SK-N-SH (cell line): ENCODE measurements at regions not wholly inside any gene's neighbourhood (a gene's known extent, or its start where the extent isn't known, plus 50 kb on each side); places are given as distances from the start of the nearest gene placed in this dataset.

Experiments used
- CTCF ChIA-PET: fragments of 300-600, 350-600 bp; formaldehyde crosslinking; extraction: SDS; loops from one replicate; lab custom pipeline; 2021; lab: Yijun Ruan, JAX
- POLR2A ChIA-PET: fragments of 350-600 bp; sonication (Branson Sonifier 250); formaldehyde crosslinking; extraction: SDS; loops from one replicate; lab custom pipeline; 2020; ENCODE audit warnings: antibody characterized with exemption, inconsistent platforms; lab: Yijun Ruan, JAX
- DNase-seq: peaks from one replicate; pipeline ENCODE4 v3.0.0; 2012
- H2AFZ ChIP-seq: fragments of 200-600 bp; sonication (generic); 2 replicates; pipeline ENCODE4 v1.8.1; 2016; ENCODE audit warnings: antibody characterized with exemption, mild to moderate bottlenecking, low read depth
- H3F3A ChIP-seq: fragments of 200-600 bp; sonication (generic); replicated peaks from 2 replicates; pipeline ENCODE3; 2016; ENCODE audit warnings: antibody characterized with exemption, mild to moderate bottlenecking; ENCODE audit not compliant: insufficient read depth
- H3K27ac ChIP-seq, 2 experiments: fragments of 200-500 bp in 1 of 2; fragments of 200-600 bp in 1 of 2; sonication (Bioruptor generic) in 1 of 2; sonication (generic), shearing (Covaris generic) in 1 of 2; 2 replicates each; pipeline versions ENCODE4 v1.5.1 to v1.6.1; 2014 to 2016; ENCODE audit warnings: low read depth in 2 of 2, inconsistent platforms in 1 of 2, low read length in 1 of 2, mild to moderate bottlenecking in 1 of 2, mixed read lengths in 1 of 2
- H3K27me3 ChIP-seq: fragments of 200-600 bp; sonication (generic), shearing (Covaris generic); 2 replicates; pipeline ENCODE4 v1.6.1; 2016; ENCODE audit warnings: mixed run types; ENCODE audit not compliant: insufficient read depth
- H3K36me3 ChIP-seq, 2 experiments: fragments of 200-500 bp in 1 of 2; fragments of 200-600 bp in 1 of 2; sonication (Bioruptor generic) in 1 of 2; sonication (generic) in 1 of 2; replicated peaks in 1 of 2; 2 replicates each; pipeline versions ENCODE3 to v1.5.1; 2014 to 2016; ENCODE audit warnings: low read length in 1 of 2, mild to moderate bottlenecking in 1 of 2; ENCODE audit not compliant: insufficient read depth in 2 of 2, control insufficient read depth in 1 of 2
- H3K4me1 ChIP-seq, 2 experiments: fragments of 200-500 bp in 1 of 2; fragments of 200-600 bp in 1 of 2; sonication (Bioruptor generic) in 1 of 2; sonication (generic), shearing (Covaris generic) in 1 of 2; 2 replicates each; pipeline versions ENCODE4 v1.5.1 to v1.6.1; 2014 to 2016; ENCODE audit warnings: low read depth in 1 of 2, low read length in 1 of 2, mixed run types in 1 of 2; ENCODE audit not compliant: insufficient read depth in 2 of 2, control insufficient read depth in 1 of 2
- H3K4me2 ChIP-seq: fragments of 200-600 bp; sonication (generic), shearing (Covaris generic); 2 replicates; pipeline ENCODE4 v1.6.1; 2017; ENCODE audit warnings: mixed run types
- H3K4me3 ChIP-seq, 2 experiments: fragments of 200-500 bp in 1 of 2; fragments of 200-600 bp in 1 of 2; sonication (Bioruptor generic) in 1 of 2; sonication (generic), shearing (Covaris generic) in 1 of 2; 2 replicates each; pipeline versions ENCODE4 v1.5.1 to v1.8.1; 2014 to 2016; ENCODE audit warnings: low read depth in 2 of 2, inconsistent platforms in 1 of 2, low read length in 1 of 2, mild to moderate bottlenecking in 1 of 2, mixed read lengths in 1 of 2, moderate library complexity in 1 of 2
- H3K79me2 ChIP-seq: fragments of 200-600 bp; sonication (generic); 2 replicates; pipeline ENCODE4 v1.8.1; 2017; ENCODE audit warnings: mild to moderate bottlenecking; ENCODE audit not compliant: insufficient read depth
- H3K9ac ChIP-seq: fragments of 200-600 bp; sonication (generic); 2 replicates; pipeline ENCODE4 v1.6.1; 2017; ENCODE audit warnings: mixed run types
- H3K9me2 ChIP-seq: fragments of 200-600 bp; sonication (generic); 2 replicates; pipeline ENCODE4 v1.6.1; 2017; ENCODE audit warnings: mixed run types
- H3K9me3 ChIP-seq: fragments of 200-600 bp; sonication (generic); 2 replicates; pipeline ENCODE4 v1.6.1; 2017; ENCODE audit warnings: mixed run types, mild to moderate bottlenecking, moderate library complexity
- H4K20me1 ChIP-seq: fragments of 200-600 bp; sonication (generic); 2 replicates; pipeline ENCODE4 v1.6.1; 2017; ENCODE audit warnings: mild to moderate bottlenecking, mixed run types; ENCODE audit not compliant: insufficient read depth
- ELF1 ChIP-seq: IDR thresholded peaks from 2 replicates; pipeline ENCODE4 v1.4.0; 2012
- EZH2phosphoT487 ChIP-seq: fragments of 200-600 bp; sonication (generic); IDR thresholded peaks from 2 replicates; pipeline ENCODE4 v1.6.1; 2017; ENCODE audit warnings: low read depth, mixed run types, mild to moderate bottlenecking, antibody characterized with exemption, moderate library complexity, borderline replicate concordance
- IRF3 ChIP-seq: fragments of 150-350 bp; IDR thresholded peaks from 2 replicates; pipeline ENCODE4 v1.6.1; 2016; ENCODE audit warnings: mild to moderate bottlenecking, low read depth, low read length
- JUND ChIP-seq: IDR thresholded peaks from 2 replicates; pipeline ENCODE4 v1.4.0; 2012
- NRF1 ChIP-seq: IDR thresholded peaks from 2 replicates; pipeline ENCODE4 v1.6.1; 2012; ENCODE audit warnings: low read depth, mild to moderate bottlenecking, low read length
- PBX3 ChIP-seq: IDR thresholded peaks from 2 replicates; pipeline ENCODE4; 2012
- RCOR1 ChIP-seq: fragments of 150-350 bp; IDR thresholded peaks from 2 replicates; pipeline ENCODE4 v1.6.1; 2017; ENCODE audit warnings: antibody characterized with exemption, low read length
- REST ChIP-seq: IDR thresholded peaks from 2 replicates; pipeline ENCODE4 v1.6.1; 2012; ENCODE audit warnings: mild to moderate bottlenecking, low read depth, low read length, moderate library complexity
- RXRA ChIP-seq: IDR thresholded peaks from 2 replicates; pipeline ENCODE4 v1.4.0; 2012; ENCODE audit warnings: low read depth, mild to moderate bottlenecking, borderline replicate concordance
- SIN3A ChIP-seq: IDR thresholded peaks from 2 replicates; pipeline ENCODE4 v1.6.1; 2012; ENCODE audit warnings: low read depth, mild to moderate bottlenecking, low read length, moderate library complexity, borderline replicate concordance
- TAF1 ChIP-seq: IDR thresholded peaks from 2 replicates; pipeline ENCODE4 v1.6.1; 2012; ENCODE audit warnings: low read depth, mild to moderate bottlenecking, low read length, moderate library complexity, borderline replicate concordance
- TCF12 ChIP-seq: IDR thresholded peaks from 2 replicates; pipeline ENCODE4 v1.4.0; 2012
- USF1 ChIP-seq: IDR thresholded peaks from 2 replicates; pipeline ENCODE4 v1.4.0; 2012; ENCODE audit warnings: low read depth, borderline replicate concordance
- WGBS: methylation state at CpG from one replicate; pipeline ENCODE4 v1.1.6; 2017; ENCODE audit warnings: low lambda C conversion rate; 5-methylcytosine and 5-hydroxymethylcytosine counted together

GRCh38 chr7:80981405-80981804 lies 62.6 kb upstream of the SEMA3C start:
- 87% methylated on average over 3 of the region's 3 CpGs for WGBS
- H3K27ac ChIP-seq, result no peak overlapping the region
- CTCF ChIA-PET, result no interaction called here

More at GRCh38 chr7:80981405-80981804, 62.6 kb upstream of the SEMA3C start:
- POLR2A ChIA-PET, result no interaction called here
- no peaks in the 10 kb centered on the region for H3K27me3 ChIP-seq
- H3K79me2 ChIP-seq, result no peaks in the 10 kb centered on the region
- no peaks in the 10 kb centered on the region for H3K36me3 ChIP-seq
- H3K9me3 ChIP-seq, result peaks cover 1% of the 10 kb centered on the region; the same call in 1 of the 2 replicates
- H3K4me1 ChIP-seq, result no peaks in the 10 kb centered on the region
- DNase-seq, result no peak
- H3K4me2 ChIP-seq, result no peak overlapping the region
- H3K9me2 ChIP-seq, result no peaks in the 10 kb centered on the region
- no peaks in the 10 kb centered on the region for H4K20me1 ChIP-seq
- no peak overlapping the region for H3K9ac ChIP-seq
- no peak for TF ChIP-seq SIN3A
- TF ChIP-seq JUND, result no peak
- TF ChIP-seq TAF1, result no peak
- TF ChIP-seq RXRA, result no peak
- TF ChIP-seq PBX3, result no peak
- TF ChIP-seq USF1, result no peak
- no peak for TF ChIP-seq REST
- TF ChIP-seq EZH2phosphoT487, result no peak
- TF ChIP-seq NRF1, result no peak
- no peak for TF ChIP-seq TCF12
- no peak for TF ChIP-seq ELF1
- TF ChIP-seq RCOR1, result no peak
- no peak for TF ChIP-seq IRF3
- no peaks in the 10 kb centered on the region for H3F3A ChIP-seq
- no peak overlapping the region for H2AFZ ChIP-seq
- H3K4me3 ChIP-seq, result no peak overlapping the region
